Chondrocyte (in vitro differentiated cells): ENCODE measurements at regions not wholly inside any gene's neighbourhood (a gene's known extent, or its start where the extent isn't known, plus 50 kb on each side); places are given as distances from the start of the nearest gene placed in this dataset.

ENCODE experiments used
- DNase-seq: peaks from one replicate; pipeline ENCODE4 v3.0.0; 2021; ENCODE audit warnings: mixed read lengths, low spot score
- H3K27ac Mint-ChIP-seq: one replicate; pipeline ENCODE4 v1.8.0; 2021; ENCODE audit warnings: mild to moderate bottlenecking, moderate library complexity, mixed read lengths; ENCODE audit not compliant: unreplicated experiment
- H3K27me3 Mint-ChIP-seq: 2 replicates; pipeline ENCODE4 v1.8.0; 2021; ENCODE audit warnings: low read depth, mixed read lengths
- H3K36me3 Mint-ChIP-seq: 2 replicates; pipeline ENCODE4 v1.8.0; 2021; ENCODE audit warnings: low read depth, mixed read lengths
- H3K4me1 Mint-ChIP-seq: 2 replicates; pipeline ENCODE4 v1.8.0; 2021; ENCODE audit warnings: low read depth, mild to moderate bottlenecking, mixed read lengths
- H3K4me3 Mint-ChIP-seq: one replicate; pipeline ENCODE4 v1.8.0; 2021; ENCODE audit warnings: mild to moderate bottlenecking, moderate library complexity, mixed read lengths; ENCODE audit not compliant: unreplicated experiment
- H3K9me3 Mint-ChIP-seq: 2 replicates; pipeline ENCODE4 v1.8.0; 2021; ENCODE audit warnings: low read depth, mixed read lengths
- TF ChIP-seq, protein P1 (sequence below): fragments of 200-600 bp; sonication (generic); IDR thresholded peaks from 2 replicates; pipeline ENCODE4 v1.5.0; 2021; ENCODE audit warnings: antibody characterized with exemption, mild to moderate bottlenecking, moderate library complexity

DNA sequence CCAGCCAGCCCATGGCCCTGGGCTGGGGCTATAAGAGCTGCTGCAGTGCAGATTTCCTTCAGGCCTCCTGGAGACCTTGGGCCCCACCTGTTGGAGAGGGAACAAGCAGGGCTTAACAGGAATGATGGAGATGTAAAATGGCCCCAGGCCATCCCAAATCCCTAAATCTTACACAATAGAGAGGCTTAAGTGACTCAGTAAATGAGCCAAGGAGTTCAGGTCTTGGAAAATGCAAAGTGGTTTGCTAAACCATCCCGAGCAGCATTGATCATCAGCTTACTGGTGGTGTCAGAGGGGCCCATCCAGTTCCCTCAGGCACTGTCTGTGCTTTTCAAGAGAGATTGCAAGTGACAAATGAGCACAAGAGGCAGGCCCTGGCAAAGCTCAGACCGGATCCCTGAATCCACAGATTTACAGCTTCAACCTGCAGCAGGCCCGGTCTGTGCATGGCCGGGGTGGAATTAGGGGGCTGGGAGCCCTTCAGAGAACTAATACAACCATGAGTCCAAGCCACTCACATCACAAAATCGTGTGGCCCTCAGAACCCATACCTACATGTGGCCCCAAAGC, 325.4 kb downstream of the UACA start:
- H3K27me3 Mint-ChIP-seq: peaks cover 65% of the 10 kb centered on the region
- H3K27ac Mint-ChIP-seq: no peak overlapping the region
- TF ChIP-seq, protein P1, sequence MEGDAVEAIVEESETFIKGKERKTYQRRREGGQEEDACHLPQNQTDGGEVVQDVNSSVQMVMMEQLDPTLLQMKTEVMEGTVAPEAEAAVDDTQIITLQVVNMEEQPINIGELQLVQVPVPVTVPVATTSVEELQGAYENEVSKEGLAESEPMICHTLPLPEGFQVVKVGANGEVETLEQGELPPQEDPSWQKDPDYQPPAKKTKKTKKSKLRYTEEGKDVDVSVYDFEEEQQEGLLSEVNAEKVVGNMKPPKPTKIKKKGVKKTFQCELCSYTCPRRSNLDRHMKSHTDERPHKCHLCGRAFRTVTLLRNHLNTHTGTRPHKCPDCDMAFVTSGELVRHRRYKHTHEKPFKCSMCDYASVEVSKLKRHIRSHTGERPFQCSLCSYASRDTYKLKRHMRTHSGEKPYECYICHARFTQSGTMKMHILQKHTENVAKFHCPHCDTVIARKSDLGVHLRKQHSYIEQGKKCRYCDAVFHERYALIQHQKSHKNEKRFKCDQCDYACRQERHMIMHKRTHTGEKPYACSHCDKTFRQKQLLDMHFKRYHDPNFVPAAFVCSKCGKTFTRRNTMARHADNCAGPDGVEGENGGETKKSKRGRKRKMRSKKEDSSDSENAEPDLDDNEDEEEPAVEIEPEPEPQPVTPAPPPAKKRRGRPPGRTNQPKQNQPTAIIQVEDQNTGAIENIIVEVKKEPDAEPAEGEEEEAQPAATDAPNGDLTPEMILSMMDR: no peak
- H3K9me3 Mint-ChIP-seq: no peaks in the 10 kb centered on the region
- DNase-seq: no peak
- no peak overlapping the region for H3K4me3 Mint-ChIP-seq
- H3K4me1 Mint-ChIP-seq: no peaks in the 10 kb centered on the region
- H3K36me3 Mint-ChIP-seq: no peaks in the 10 kb centered on the region

GRCh38 chr15:70437089-70437488, 326.3 kb downstream of the UACA start:
- no peak for DNase-seq
- H3K36me3 Mint-ChIP-seq: no peaks in the 10 kb centered on the region
- H3K9me3 Mint-ChIP-seq: no peaks in the 10 kb centered on the region
- H3K27ac Mint-ChIP-seq: no peak overlapping the region
- peaks cover 61% of the 10 kb centered on the region for H3K27me3 Mint-ChIP-seq
- TF ChIP-seq, protein P1: no peak
- H3K4me3 Mint-ChIP-seq: no peak overlapping the region
- H3K4me1 Mint-ChIP-seq: no peaks in the 10 kb centered on the region

GRCh38 chr15:70436428-70436827, 326.9 kb downstream of the UACA start:
- H3K36me3 Mint-ChIP-seq: no peaks in the 10 kb centered on the region
- H3K27ac Mint-ChIP-seq: no peak overlapping the region
- peaks cover 58% of the 10 kb centered on the region for H3K27me3 Mint-ChIP-seq
- no peaks in the 10 kb centered on the region for H3K4me1 Mint-ChIP-seq
- TF ChIP-seq, protein P1: no peak
- H3K4me3 Mint-ChIP-seq: no peak overlapping the region
- DNase-seq: no peak
- no peaks in the 10 kb centered on the region for H3K9me3 Mint-ChIP-seq

DNA sequence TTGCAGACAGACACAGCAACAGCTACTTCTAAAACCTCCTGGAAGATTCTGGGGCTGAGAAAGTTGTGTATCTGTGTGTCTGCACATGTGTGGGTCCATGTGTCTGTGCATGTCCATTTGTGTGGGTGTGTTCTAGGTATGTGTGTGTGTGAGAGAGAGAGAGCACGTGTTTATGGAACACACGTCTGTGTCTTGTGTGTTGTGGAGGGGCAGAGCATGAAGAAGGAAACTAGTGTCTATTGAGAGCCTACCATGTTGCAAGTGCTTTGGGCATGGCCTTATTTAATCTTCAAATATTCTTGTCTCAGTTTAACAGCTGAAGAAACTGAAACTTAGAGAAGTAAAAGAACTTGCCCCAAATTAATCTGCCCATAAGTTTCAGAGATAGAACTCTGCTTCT, 327.5 kb downstream of the UACA start:
- H3K36me3 Mint-ChIP-seq: no peaks in the 10 kb centered on the region
- TF ChIP-seq, protein P1: no peak
- peaks cover 58% of the 10 kb centered on the region for H3K27me3 Mint-ChIP-seq
- no peak overlapping the region for H3K4me3 Mint-ChIP-seq
- no peaks in the 10 kb centered on the region for H3K4me1 Mint-ChIP-seq
- H3K9me3 Mint-ChIP-seq: no peaks in the 10 kb centered on the region
- H3K27ac Mint-ChIP-seq: no peak overlapping the region
- DNase-seq: no peak

DNA sequence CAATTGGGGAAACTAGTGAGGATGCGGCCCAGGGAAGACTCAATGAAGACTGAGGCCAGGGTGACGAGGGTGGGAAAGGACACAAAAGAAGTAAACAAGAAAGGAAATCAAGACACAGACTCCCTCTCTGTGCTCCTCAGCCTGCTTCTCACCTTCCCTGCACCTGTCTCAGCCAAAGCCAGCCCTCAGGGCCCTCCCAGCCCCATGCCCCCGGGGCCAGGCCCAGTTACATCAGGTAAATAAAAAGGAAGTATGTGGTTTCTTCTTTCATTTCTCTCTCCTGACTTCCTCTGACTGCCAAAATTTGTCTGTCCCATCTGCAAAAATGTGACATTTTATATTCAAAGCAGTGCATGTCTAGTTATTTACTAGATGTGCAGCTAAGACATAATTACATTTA, 328.0 kb downstream of the UACA start:
- H3K27ac Mint-ChIP-seq: no peak overlapping the region
- no peak for DNase-seq
- no peaks in the 10 kb centered on the region for H3K4me1 Mint-ChIP-seq
- TF ChIP-seq, protein P1: no peak
- H3K36me3 Mint-ChIP-seq: no peaks in the 10 kb centered on the region
- peaks cover 54% of the 10 kb centered on the region for H3K27me3 Mint-ChIP-seq
- H3K4me3 Mint-ChIP-seq: no peak overlapping the region
- H3K9me3 Mint-ChIP-seq: no peaks in the 10 kb centered on the region
